Hematopoietic multipotent progenitor cell treated with erythropoietin and hydrocortisone succinate and interleukin-3 and kit ligand, for 4 days (in vitro differentiated cells): ENCODE measurements at regions not wholly inside any gene's neighbourhood (a gene's known extent, or its start where the extent isn't known, plus 50 kb on each side); places are given as distances from the start of the nearest gene placed in this dataset.
"Not testable (repeated sequence)": the region's sequence is repeated elsewhere in the genome, so short reads cannot be mapped to it uniquely, and the experiment has no call there.

Source experiments
- DNase-seq: peaks from one replicate; pipeline ENCODE4 v3.0.0-alpha.2; 2015

- peak; percentile 62 for DNase-seq
Observed at GRCh38 chr7:66458991-66459390, 169.7 kb upstream of the KCTD7 start.

- DNase-seq = peak; percentile 79
Observed at GRCh38 chr7:66459783-66460413, 168.8 kb upstream of the KCTD7 start.

GRCh38 chr7:66460921-66461361 lies 167.7 kb upstream of the KCTD7 start:
- peak; percentile 87 for DNase-seq

GRCh38 chr7:66461397-66461796 lies 167.3 kb upstream of the KCTD7 start:
- not testable (repeated sequence) for DNase-seq

- not testable (repeated sequence) for DNase-seq
Observed at GRCh38 chr7:66462831-66463230, 165.8 kb upstream of the KCTD7 start.

- DNase-seq = no peak
Observed at GRCh38 chr7:66464059-66464458, 164.6 kb upstream of the KCTD7 start.

GRCh38 chr7:66466081-66466600 lies 162.5 kb upstream of the KCTD7 start:
- DNase-seq = no peak

- DNase-seq = no peak
Observed at GRCh38 chr7:66467887-66468286, 160.8 kb upstream of the KCTD7 start.

- not testable (repeated sequence) for DNase-seq
Observed at GRCh38 chr7:66473064-66473463, 155.6 kb upstream of the KCTD7 start.

- no peak for DNase-seq
Observed at GRCh38 chr7:66474441-66474840, 154.2 kb upstream of the KCTD7 start.

GRCh38 chr7:66476056-66476455 lies 152.6 kb upstream of the KCTD7 start:
- not testable (repeated sequence) for DNase-seq

GRCh38 chr7:66477822-66478397 lies 150.8 kb upstream of the KCTD7 start:
- not testable (repeated sequence) for DNase-seq

- DNase-seq = not testable (repeated sequence)
Observed at GRCh38 chr7:66481229-66481628, 147.5 kb upstream of the KCTD7 start.

- not testable (repeated sequence) for DNase-seq
Observed at GRCh38 chr7:66489065-66489464, 139.6 kb upstream of the KCTD7 start.

- not testable (repeated sequence) for DNase-seq
Observed at GRCh38 chr7:66489741-66490140, 138.9 kb upstream of the KCTD7 start.

GRCh38 chr7:66490979-66491378 lies 137.7 kb upstream of the KCTD7 start:
- not testable (repeated sequence) for DNase-seq

GRCh38 chr7:66492405-66492804 lies 136.3 kb upstream of the KCTD7 start:
- not testable (repeated sequence) for DNase-seq

- peak; percentile 99 for DNase-seq
Observed at GRCh38 chr7:66493235-66494205, 135.2 kb upstream of the KCTD7 start.

- DNase-seq = no peak
Observed at GRCh38 chr7:66497346-66497745, 131.3 kb upstream of the KCTD7 start.

GRCh38 chr7:66500087-66500486 lies 128.6 kb upstream of the KCTD7 start:
- no peak for DNase-seq

GRCh38 chr7:66502230-66503035 lies 126.2 kb upstream of the KCTD7 start:
- DNase-seq = no peak

- DNase-seq = no peak
Observed at GRCh38 chr7:66503036-66503370, 125.7 kb upstream of the KCTD7 start.
